SJCRH30 (cell line): ENCODE measurements at regions not wholly inside any gene's neighbourhood (a gene's known extent, or its start where the extent isn't known, plus 50 kb on each side); places are given as distances from the start of the nearest gene placed in this dataset.
A peak's percentile ranks its signal among the peaks of the same experiment; 100 is the strongest.

Experiments
- DNase-seq, 2 experiments: peaks; one replicate each; pipeline ENCODE4 v3.0.0-alpha.2; 2015 to 2020
- H3K27ac ChIP-seq: fragments of 250-450 bp; sonication (Bioruptor Pico); 2 replicates; pipeline ENCODE4 v1.5.1; 2020; ENCODE audit warnings: mild to moderate bottlenecking, moderate library complexity
- H3K27me3 ChIP-seq: fragments of 250-450 bp; sonication (Bioruptor Pico); 2 replicates; pipeline ENCODE4 v1.5.1; 2020; ENCODE audit warnings: mild to moderate bottlenecking, moderate library complexity
- H3K36me3 ChIP-seq: fragments of 250-450 bp; sonication (Bioruptor Pico); 2 replicates; pipeline ENCODE4 v1.5.1; 2020; ENCODE audit warnings: mild to moderate bottlenecking, moderate library complexity
- H3K4me1 ChIP-seq: fragments of 250-450 bp; sonication (Bioruptor Pico); 2 replicates; pipeline ENCODE4 v1.5.1; 2020; ENCODE audit warnings: mild to moderate bottlenecking, moderate library complexity
- H3K4me3 ChIP-seq: fragments of 250-450 bp; sonication (Bioruptor Pico); 2 replicates; pipeline ENCODE4 v1.5.1; 2020; ENCODE audit warnings: mild to moderate bottlenecking, moderate library complexity
- H3K9me3 ChIP-seq: fragments of 250-450 bp; sonication (Bioruptor Pico); replicated peaks from 2 replicates; pipeline ENCODE4 v1.5.1; 2020; ENCODE audit warnings: mild to moderate bottlenecking, moderate library complexity

DNA sequence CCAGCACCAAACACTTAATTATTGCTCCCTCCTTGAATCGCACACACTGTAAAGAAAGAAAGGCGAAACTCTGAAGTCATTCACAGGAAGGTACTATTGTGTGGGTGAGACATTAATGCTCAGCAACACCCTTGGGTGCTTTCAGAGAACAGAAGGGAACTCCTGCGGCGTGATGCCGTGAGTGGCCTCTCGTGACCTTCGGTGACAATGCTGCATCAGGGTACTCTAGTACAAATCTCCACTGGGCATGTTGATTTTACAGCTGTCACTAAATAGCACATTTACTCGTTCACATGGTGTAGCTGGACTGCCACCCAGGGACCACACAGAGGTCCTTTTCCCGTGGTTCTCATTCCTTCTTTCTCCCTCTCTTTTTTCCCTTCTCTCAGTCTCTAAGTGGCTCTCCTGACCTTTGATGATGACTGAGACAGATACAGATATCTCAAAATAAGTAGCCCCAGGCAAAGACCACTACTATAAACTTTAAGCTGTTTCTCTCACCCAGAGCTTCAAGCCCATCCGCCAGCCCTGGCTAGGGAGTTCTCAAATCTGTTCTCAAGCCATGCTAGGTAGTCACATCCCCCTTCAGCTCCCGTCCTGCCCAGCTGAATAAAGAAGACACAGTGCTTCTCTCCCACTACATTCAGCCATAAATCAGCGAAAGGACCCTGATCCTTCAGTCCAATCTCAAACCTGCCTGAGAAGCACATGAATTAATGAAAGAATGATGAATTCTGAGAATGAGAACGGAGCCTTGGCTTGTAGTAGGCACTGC lies 223.4 kb upstream of the FMN2 start:
- Histone ChIP-seq H3K4me3 (no peak overlapping the region), H3K27me3 (no peaks in the 10 kb centered on the region), H3K27ac (no peak overlapping the region), H3K36me3 (no peaks in the 10 kb centered on the region), H3K9me3 (no peaks in the 10 kb centered on the region), H3K4me1 (no peaks in the 10 kb centered on the region)
- peak; percentile 2 to 27 for DNase-seq

DNA sequence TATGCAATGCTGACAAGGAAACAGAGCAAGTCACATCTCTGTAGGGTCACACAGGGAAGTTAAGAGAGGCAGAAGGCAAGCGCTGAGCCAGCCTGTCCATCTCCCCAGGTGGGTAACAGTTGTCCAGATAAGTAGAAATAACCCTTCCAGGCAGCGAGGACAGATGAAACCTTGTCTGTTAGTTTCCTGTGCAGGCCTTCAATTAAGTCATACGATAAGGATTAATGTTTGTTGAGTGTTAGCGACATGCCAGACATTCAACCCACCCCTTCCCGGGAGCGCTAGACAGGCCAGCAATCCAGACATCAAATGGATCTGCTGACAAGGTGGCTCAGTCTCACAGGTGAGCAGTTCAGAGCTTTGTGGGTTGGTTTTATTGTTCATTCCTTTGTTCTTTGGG lies 221.5 kb upstream of the FMN2 start:
- no peak for DNase-seq
- Histone ChIP-seq H3K27me3 (no peaks in the 10 kb centered on the region), H3K27ac (no peak overlapping the region), H3K4me1 (no peaks in the 10 kb centered on the region), H3K36me3 (no peaks in the 10 kb centered on the region), H3K9me3 (no peaks in the 10 kb centered on the region), H3K4me3 (no peak overlapping the region)

DNA sequence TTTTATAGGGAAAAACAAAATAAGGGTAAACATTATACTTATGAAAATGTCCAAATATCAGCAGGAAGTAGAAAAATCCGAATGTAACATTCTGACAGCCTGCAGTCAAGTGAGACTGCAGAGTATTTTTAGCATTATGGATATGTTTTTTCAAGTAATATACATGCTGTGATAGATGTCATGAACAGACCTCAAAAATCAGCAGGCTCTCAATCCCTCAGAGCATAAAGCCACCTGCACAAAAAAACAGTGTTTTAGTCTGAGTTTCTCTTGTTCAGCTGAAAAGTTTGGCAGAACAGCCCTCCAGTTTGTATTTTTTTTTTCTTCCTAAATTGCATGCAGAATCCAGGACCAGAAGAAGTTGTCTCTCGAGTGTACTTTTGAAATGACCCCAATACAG lies 219.1 kb upstream of the FMN2 start:
- Histone ChIP-seq H3K27me3 (no peaks in the 10 kb centered on the region), H3K4me3 (no peak overlapping the region), H3K36me3 (no peaks in the 10 kb centered on the region), H3K4me1 (no peaks in the 10 kb centered on the region), H3K27ac (no peak overlapping the region), H3K9me3 (no peaks in the 10 kb centered on the region)
- no peak for DNase-seq

GRCh38 chr1:239874831-239875230 lies 216.9 kb upstream of the FMN2 start:
- Histone ChIP-seq H3K36me3 (no peaks in the 10 kb centered on the region), H3K27ac (no peak overlapping the region), H3K4me3 (no peak overlapping the region), H3K9me3 (no peaks in the 10 kb centered on the region), H3K4me1 (no peaks in the 10 kb centered on the region), H3K27me3 (no peaks in the 10 kb centered on the region)
- DNase-seq, result no peak

GRCh38 chr1:239879321-239880170 lies 212.1 kb upstream of the FMN2 start:
- no peak for DNase-seq

DNA sequence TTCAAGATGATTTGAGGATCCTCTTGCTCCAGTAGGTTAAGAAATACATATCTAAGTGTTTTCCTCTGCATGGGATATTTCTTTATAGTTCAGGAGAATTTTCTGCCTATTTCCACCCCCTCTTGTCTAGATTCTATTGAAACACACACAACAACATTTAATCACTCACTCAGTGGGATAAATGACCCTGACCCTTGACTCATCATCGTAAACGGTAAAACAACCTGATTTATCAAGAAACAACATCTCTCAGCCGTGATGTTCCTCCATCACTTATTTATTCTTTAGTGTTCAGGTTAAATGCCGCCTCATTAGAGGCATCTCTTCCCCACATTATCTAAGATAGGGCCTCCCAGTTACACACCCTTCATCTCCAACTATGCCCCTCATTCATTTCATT lies 208.7 kb upstream of the FMN2 start:
- Histone ChIP-seq H3K4me1 (no peaks in the 10 kb centered on the region), H3K4me3 (no peak overlapping the region), H3K9me3 (no peaks in the 10 kb centered on the region), H3K36me3 (no peaks in the 10 kb centered on the region), H3K27me3 (no peaks in the 10 kb centered on the region), H3K27ac (no peak overlapping the region)
- DNase-seq, result no peak

More at GRCh38 chr1:239879321-239880170, 212.1 kb upstream of the FMN2 start:
- H3K36me3 ChIP-seq, result no peaks in the 10 kb centered on the region
- no peaks in the 10 kb centered on the region for H3K9me3 ChIP-seq
- no peaks in the 10 kb centered on the region for H3K27me3 ChIP-seq
- H3K4me3 ChIP-seq, result no peak overlapping the region
- no peaks in the 10 kb centered on the region for H3K4me1 ChIP-seq
- H3K27ac ChIP-seq, result no peak overlapping the region

- no peaks in the 10 kb centered on the region for H3K36me3 ChIP-seq
- no peaks in the 10 kb centered on the region for H3K27me3 ChIP-seq
- no peak overlapping the region for H3K4me3 ChIP-seq
- DNase-seq, result no peak
- H3K9me3 ChIP-seq, result no peaks in the 10 kb centered on the region
- no peak overlapping the region for H3K27ac ChIP-seq
- H3K4me1 ChIP-seq, result no peaks in the 10 kb centered on the region
Observed at GRCh38 chr1:239884796-239885195, 206.9 kb upstream of the FMN2 start.

DNA sequence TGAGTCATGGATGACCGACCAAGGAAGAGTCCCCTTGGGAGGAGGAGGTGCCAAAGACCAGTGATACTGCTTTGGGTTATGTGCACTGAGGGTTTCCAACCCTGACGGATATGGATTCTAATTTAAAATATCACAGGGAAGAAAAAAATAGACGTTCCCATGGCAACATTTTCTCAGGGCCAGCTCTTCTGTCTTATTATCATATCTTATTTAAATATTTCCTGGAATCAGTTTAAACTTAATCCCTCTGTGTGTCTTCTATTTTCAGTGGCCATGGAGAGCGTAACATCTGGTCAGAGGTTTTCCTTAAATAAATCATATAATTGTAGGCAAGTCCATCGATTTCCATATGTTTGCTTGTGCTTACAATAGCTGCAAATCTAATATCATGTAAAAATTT lies 205.4 kb upstream of the FMN2 start:
- no peaks in the 10 kb centered on the region for H3K4me1 ChIP-seq
- H3K36me3 ChIP-seq, result no peaks in the 10 kb centered on the region
- H3K27ac ChIP-seq, result no peak overlapping the region
- H3K9me3 ChIP-seq, result no peaks in the 10 kb centered on the region
- H3K4me3 ChIP-seq, result no peak overlapping the region
- no peak for DNase-seq
- H3K27me3 ChIP-seq, result no peaks in the 10 kb centered on the region

DNA sequence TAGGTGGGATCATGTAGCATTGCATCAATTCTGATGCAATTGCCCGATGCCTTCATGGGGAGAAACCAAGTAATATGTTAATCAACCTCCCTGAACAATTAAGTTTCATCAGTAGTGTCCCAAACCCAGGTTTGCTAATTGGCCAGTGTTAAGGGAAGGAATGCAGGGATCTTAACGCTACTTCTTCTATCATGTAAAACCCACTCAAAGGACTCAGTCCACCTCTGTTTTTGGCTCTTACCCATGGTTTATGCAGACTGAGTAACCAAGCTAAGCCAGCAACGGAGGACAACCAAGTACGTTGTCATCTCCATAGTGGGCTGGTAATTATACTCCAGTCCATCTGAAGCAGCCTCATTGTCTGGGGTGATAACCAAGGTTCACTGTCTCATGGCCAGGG lies 203.0 kb upstream of the FMN2 start:
- no peak overlapping the region for H3K27ac ChIP-seq
- H3K9me3 ChIP-seq, result no peaks in the 10 kb centered on the region
- H3K27me3 ChIP-seq, result no peaks in the 10 kb centered on the region
- no peaks in the 10 kb centered on the region for H3K36me3 ChIP-seq
- no peak overlapping the region for H3K4me3 ChIP-seq
- H3K4me1 ChIP-seq, result no peaks in the 10 kb centered on the region
- DNase-seq, result no peak

GRCh38 chr1:239891621-239892358 lies 199.9 kb upstream of the FMN2 start:
- Histone ChIP-seq H3K27ac (no peak overlapping the region), H3K36me3 (no peaks in the 10 kb centered on the region), H3K4me3 (no peak overlapping the region), H3K4me1 (no peaks in the 10 kb centered on the region), H3K9me3 (no peaks in the 10 kb centered on the region), H3K27me3 (no peaks in the 10 kb centered on the region)
- no peak for DNase-seq

DNA sequence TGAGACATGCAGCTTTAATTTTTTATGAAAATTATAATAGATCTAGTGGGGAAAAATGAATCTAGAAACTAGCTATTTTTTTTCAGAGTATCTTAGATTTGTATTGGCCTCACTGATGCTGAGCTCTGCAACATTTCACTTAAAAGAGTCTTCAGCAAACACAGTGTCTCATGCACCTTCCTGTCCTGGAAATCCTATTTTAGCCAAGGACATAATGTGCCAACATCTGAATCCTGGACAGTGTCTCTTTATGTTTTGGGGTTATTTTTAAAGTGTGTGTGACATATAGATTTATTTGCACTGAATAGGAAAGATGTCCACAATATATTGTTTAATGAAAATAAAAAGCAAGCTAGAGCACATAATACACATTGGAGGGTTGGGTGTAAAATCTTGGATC lies 199.1 kb upstream of the FMN2 start:
- H3K4me3 ChIP-seq, result no peak overlapping the region
- H3K27ac ChIP-seq, result no peak overlapping the region
- DNase-seq, result no peak
- no peaks in the 10 kb centered on the region for H3K4me1 ChIP-seq
- no peaks in the 10 kb centered on the region for H3K9me3 ChIP-seq
- no peaks in the 10 kb centered on the region for H3K27me3 ChIP-seq
- H3K36me3 ChIP-seq, result no peaks in the 10 kb centered on the region

DNA sequence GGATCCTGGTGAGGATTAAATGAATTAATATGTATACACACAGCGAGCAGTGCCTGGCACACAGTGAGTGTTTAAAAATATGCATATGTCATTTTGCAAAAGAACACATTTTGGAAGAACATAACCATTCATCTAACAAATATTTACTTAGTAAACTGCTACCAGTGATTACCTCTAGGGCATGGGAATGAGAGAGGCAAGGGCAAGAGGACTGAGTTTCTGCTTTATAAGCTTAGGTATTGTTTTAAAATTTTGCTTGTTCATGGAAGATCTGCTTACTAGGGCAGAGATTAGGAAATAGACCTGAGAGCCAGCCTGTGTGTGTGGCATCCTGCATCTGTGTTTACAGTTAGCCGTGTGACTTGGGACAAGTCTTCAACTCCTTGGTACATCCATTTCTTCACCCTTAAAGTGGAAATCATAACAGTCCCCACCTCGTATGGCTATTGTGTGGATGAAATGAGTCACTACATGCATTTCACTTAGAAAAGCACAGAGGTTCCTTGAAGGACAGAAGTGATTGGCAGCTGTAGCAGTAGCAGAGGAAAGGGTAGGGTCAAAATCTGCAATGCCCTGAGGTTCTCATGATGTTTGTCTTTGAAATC lies 198.5 kb upstream of the FMN2 start:
- H3K27ac ChIP-seq, result no peak overlapping the region

DNA sequence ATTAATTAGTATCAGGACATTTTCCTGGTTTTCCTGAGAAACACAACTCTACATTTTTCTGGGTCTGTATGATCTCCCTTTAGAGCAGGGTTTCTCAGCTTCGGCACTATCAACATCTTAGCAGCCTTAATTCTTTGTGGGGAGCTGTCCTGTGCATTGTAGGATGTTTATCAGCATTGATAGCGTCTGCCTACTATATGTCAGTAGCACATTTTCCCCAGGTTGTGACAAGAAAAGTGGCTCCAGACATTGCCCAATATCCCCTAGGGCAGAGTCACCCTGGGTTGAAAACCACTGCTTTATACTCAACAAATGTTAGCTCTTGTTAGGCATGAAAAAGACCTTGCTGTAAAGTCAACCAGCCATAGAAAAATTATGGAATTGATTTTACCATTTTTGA lies 195.1 kb upstream of the FMN2 start:
- no peak for DNase-seq
- H3K27ac ChIP-seq, result no peak overlapping the region

More for the DNA sequence above, 198.5 kb upstream of the FMN2 start:
- Histone ChIP-seq H3K4me1 (0 out of 2 replicates have a peak, but pooled peaks cover 3% of the 10 kb centered on the region), H3K27me3 (no peaks in the 10 kb centered on the region), H3K9me3 (no peaks in the 10 kb centered on the region), H3K36me3 (no peaks in the 10 kb centered on the region), H3K4me3 (no peak overlapping the region)
- peak in 1 of 2 experiments; percentile 6 for DNase-seq

GRCh38 chr1:239896980-239897379 lies 194.7 kb upstream of the FMN2 start:
- Histone ChIP-seq H3K27ac (no peak overlapping the region), H3K9me3 (no peaks in the 10 kb centered on the region), H3K36me3 (no peaks in the 10 kb centered on the region), H3K4me3 (no peak overlapping the region), H3K4me1 (0 out of 2 replicates have a peak, but pooled peaks cover 3% of the 10 kb centered on the region), H3K27me3 (no peaks in the 10 kb centered on the region)
- no peak for DNase-seq

More for the DNA sequence above, 195.1 kb upstream of the FMN2 start:
- Histone ChIP-seq H3K4me3 (no peak overlapping the region), H3K27me3 (no peaks in the 10 kb centered on the region), H3K9me3 (no peaks in the 10 kb centered on the region), H3K4me1 (0 out of 2 replicates have a peak, but pooled peaks cover 3% of the 10 kb centered on the region), H3K36me3 (no peaks in the 10 kb centered on the region)
